ENCODE measurements at regions not wholly inside any gene's neighbourhood (a gene's known extent, or its start where the extent isn't known, plus 50 kb on each side); places are given as distances from the start of the nearest gene placed in this dataset.
A peak's percentile ranks its signal among the peaks of the same experiment; 100 is the strongest.

GRCh38 chr11:130721736-130722135 is 194.5 kb downstream of the SNX19 start:
- TF ChIP-seq EP300 (IDR thresholded peaks at IDR 0.05) (no peak), POLR2A (IDR thresholded peaks at IDR 0.05) (no peak), CTCF (IDR thresholded peaks at IDR 0.05) (no peak)
- Histone ChIP-seq H3K36me3 (no peaks in the 10 kb centered on the region), H3K4me3 (no peak overlapping the region)

GRCh38 chr11:130722401-130722800 is 193.9 kb downstream of the SNX19 start:
- intact Hi-C loops (cut with DNase I): no loop called here
- H3K4me1 ChIP-seq (ENCODE audit: insufficient read depth): peaks cover 4% of the 10 kb centered on the region
- DNase-seq: no peak

More at GRCh38 chr11:130721736-130722135, 194.5 kb downstream of the SNX19 start:
- 90% methylated on average over 6 of the region's 6 CpGs for whole genome bisulfite sequencing, 3 donors
- Histone ChIP-seq H3K27me3 (no peaks in the 10 kb centered on the region), H3K27ac (no peak overlapping the region), H3K9me3 (no peaks in the 10 kb centered on the region), H3K4me1 (ENCODE audit: insufficient read depth) (peaks cover 4% of the 10 kb centered on the region)
- DNase-seq: no peak
- intact Hi-C loops (cut with DNase I): no loop called here

GRCh38 chr11:130725421-130726233 is 190.7 kb downstream of the SNX19 start:
- TF ChIP-seq CTCF (IDR thresholded peaks at IDR 0.05): no peak
- TF ChIP-seq POLR2A (IDR thresholded peaks at IDR 0.05): no peak
- TF ChIP-seq EP300 (IDR thresholded peaks at IDR 0.05): no peak
- H3K36me3 ChIP-seq: no peaks in the 10 kb centered on the region
- DNase-seq: no peak
- H3K4me3 ChIP-seq: no peak overlapping the region
- H3K4me1 ChIP-seq (ENCODE audit: insufficient read depth): peaks cover 4% of the 10 kb centered on the region
- intact Hi-C loops (cut with DNase I): no loop called here
- 85 to 87% (median 86%) methylated on average over 5 of the region's 5 CpGs for WGBS, 3 donors
- no peaks in the 10 kb centered on the region for H3K27me3 ChIP-seq
- H3K9me3 ChIP-seq: no peaks in the 10 kb centered on the region
- no peak overlapping the region for H3K27ac ChIP-seq

More at GRCh38 chr11:130722401-130722800, 193.9 kb downstream of the SNX19 start:
- no peaks in the 10 kb centered on the region for H3K36me3 ChIP-seq
- no peak for TF ChIP-seq CTCF (IDR thresholded peaks at IDR 0.05)
- no peak for TF ChIP-seq POLR2A (IDR thresholded peaks at IDR 0.05)
- no peak for TF ChIP-seq EP300 (IDR thresholded peaks at IDR 0.05)
- 86 to 94% (median 91%) methylated on average over 4 of the region's 4 CpGs for WGBS, 3 donors
- no peak overlapping the region for H3K27ac ChIP-seq
- no peak overlapping the region for H3K4me3 ChIP-seq
- H3K9me3 ChIP-seq: no peaks in the 10 kb centered on the region
- H3K27me3 ChIP-seq: no peaks in the 10 kb centered on the region

- Histone ChIP-seq H3K27ac (no peak overlapping the region), H3K27me3 (no peaks in the 10 kb centered on the region), H3K9me3 (no peaks in the 10 kb centered on the region), H3K4me3 (no peak overlapping the region), H3K4me1 (ENCODE audit: insufficient read depth) (peaks cover 2% of the 10 kb centered on the region), H3K36me3 (no peaks in the 10 kb centered on the region)
- WGBS, 3 donors: 49 to 68% (median 62%) methylated on average over 14 of the region's 14 CpGs
- intact Hi-C loops (cut with DNase I): no loop called here
- no peak for TF ChIP-seq CTCF (IDR thresholded peaks at IDR 0.05)
- DNase-seq: peak in 1 of 5 donors; percentile 37
Measured at GRCh38 chr11:130726234-130727037, 189.8 kb downstream of the SNX19 start.

Data from ovary (tissue), 7 donors.